ENCODE measurements at regions not wholly inside any gene's neighbourhood (a gene's known extent, or its start where the extent isn't known, plus 50 kb on each side); places are given as distances from the start of the nearest gene placed in this dataset.

- no peak overlapping the region for H3K27ac ChIP-seq (ENCODE audit: extremely low read depth, low read depth, low read length)
- H3K36me3 ChIP-seq (ENCODE audit: control insufficient read depth in 2 of 2, insufficient read depth in 1 of 2, low read length in 2 of 2): no peaks in the 10 kb centered on the region
Observed at GRCh38 chr13:109630271-109630670, 156.1 kb downstream of the IRS2 start.

GRCh38 chr13:109629737-109630136, 156.6 kb downstream of the IRS2 start:
- no peak overlapping the region for H3K4me3 ChIP-seq (ENCODE audit: low read depth, low read length)
- no peaks in the 10 kb centered on the region for H3K9me3 ChIP-seq (ENCODE audit: control insufficient read depth, insufficient read depth, low read depth, low read length)
- TF ChIP-seq, protein P1, sequence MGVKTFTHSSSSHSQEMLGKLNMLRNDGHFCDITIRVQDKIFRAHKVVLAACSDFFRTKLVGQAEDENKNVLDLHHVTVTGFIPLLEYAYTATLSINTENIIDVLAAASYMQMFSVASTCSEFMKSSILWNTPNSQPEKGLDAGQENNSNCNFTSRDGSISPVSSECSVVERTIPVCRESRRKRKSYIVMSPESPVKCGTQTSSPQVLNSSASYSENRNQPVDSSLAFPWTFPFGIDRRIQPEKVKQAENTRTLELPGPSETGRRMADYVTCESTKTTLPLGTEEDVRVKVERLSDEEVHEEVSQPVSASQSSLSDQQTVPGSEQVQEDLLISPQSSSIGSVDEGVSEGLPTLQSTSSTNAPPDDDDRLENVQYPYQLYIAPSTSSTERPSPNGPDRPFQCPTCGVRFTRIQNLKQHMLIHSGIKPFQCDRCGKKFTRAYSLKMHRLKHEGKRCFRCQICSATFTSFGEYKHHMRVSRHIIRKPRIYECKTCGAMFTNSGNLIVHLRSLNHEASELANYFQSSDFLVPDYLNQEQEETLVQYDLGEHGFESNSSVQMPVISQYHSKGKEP (tag by site-specific recombination; IDR thresholded peaks at IDR 0.05): no peak
- CTCF ChIA-PET: no interaction called here
- H3K27ac ChIP-seq (ENCODE audit: extremely low read depth, low read depth, low read length): no peak overlapping the region
- no peaks in the 10 kb centered on the region for H3K4me1 ChIP-seq (ENCODE audit: control insufficient read depth, insufficient read depth, low read length)
- POLR2A ChIA-PET: no interaction called here
- H3K36me3 ChIP-seq (ENCODE audit: control insufficient read depth in 2 of 2, insufficient read depth in 1 of 2, low read length in 2 of 2): no peaks in the 10 kb centered on the region

More at GRCh38 chr13:109630271-109630670, 156.1 kb downstream of the IRS2 start:
- Histone ChIP-seq H3K4me3 (ENCODE audit: low read depth, low read length) (no peak overlapping the region), H3K4me1 (ENCODE audit: control insufficient read depth, insufficient read depth, low read length) (no peaks in the 10 kb centered on the region), H3K9me3 (ENCODE audit: control insufficient read depth, insufficient read depth, low read depth, low read length) (no peaks in the 10 kb centered on the region)
- TF ChIP-seq, protein P2, sequence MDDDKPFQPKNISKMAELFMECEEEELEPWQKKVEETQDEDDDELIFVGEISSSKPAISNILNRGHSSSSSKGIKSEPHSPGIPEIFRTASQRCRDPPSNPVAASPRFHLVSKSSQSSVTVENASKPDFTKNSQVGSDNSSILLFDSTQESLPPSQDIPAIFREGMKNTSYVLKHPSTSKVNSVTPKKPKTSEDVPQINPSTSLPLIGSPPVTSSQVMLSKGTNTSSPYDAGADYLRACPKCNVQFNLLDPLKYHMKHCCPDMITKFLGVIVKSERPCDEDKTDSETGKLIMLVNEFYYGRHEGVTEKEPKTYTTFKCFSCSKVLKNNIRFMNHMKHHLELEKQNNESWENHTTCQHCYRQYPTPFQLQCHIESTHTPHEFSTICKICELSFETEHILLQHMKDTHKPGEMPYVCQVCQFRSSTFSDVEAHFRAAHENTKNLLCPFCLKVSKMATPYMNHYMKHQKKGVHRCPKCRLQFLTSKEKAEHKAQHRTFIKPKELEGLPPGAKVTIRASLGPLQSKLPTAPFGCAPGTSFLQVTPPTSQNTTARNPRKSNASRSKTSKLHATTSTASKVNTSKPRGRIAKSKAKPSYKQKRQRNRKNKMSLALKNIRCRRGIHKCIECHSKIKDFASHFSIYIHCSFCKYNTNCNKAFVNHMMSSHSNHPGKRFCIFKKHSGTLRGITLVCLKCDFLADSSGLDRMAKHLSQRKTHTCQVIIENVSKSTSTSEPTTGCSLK (tag by site-specific recombination; IDR thresholded peaks at IDR 0.05): no peak
- TF ChIP-seq, protein P3, sequence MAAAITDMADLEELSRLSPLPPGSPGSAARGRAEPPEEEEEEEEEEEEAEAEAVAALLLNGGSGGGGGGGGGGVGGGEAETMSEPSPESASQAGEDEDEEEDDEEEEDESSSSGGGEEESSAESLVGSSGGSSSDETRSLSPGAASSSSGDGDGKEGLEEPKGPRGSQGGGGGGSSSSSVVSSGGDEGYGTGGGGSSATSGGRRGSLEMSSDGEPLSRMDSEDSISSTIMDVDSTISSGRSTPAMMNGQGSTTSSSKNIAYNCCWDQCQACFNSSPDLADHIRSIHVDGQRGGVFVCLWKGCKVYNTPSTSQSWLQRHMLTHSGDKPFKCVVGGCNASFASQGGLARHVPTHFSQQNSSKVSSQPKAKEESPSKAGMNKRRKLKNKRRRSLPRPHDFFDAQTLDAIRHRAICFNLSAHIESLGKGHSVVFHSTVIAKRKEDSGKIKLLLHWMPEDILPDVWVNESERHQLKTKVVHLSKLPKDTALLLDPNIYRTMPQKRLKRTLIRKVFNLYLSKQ (tag by site-specific recombination; IDR thresholded peaks at IDR 0.05; ENCODE audit: borderline replicate concordance): no peak
- no peak for TF ChIP-seq ZNF704 (tag by site-specific recombination; IDR thresholded peaks at IDR 0.05)
- POLR2A ChIA-PET: no interaction called here
- CTCF ChIA-PET: no interaction called here

DNA sequence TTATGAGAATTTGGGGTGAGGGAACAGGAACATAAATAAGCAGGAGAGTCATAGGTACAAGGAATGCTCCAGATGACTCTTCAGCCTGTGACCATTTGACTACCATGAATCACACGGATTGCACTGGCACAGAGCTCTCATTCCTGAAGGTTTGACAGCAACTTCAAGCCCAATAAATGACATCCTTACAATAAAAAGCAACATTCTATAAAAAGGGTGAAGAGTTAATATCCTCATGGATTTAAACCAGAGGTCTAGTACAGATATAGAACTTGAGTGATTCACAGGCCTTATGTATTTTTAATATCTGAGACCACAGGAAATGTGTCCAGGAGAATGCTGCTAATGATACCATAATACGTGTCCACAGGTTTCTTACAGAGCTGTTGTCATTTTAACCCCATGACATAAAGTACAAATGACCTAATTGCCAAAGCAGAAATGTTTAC, 158.1 kb downstream of the IRS2 start:
- ChIA-PET POLR2A (no interaction called here), CTCF (interaction anchor here (0.6 kb wide), 1 partner anchor 17 kb away, joined by 4 read pairs; no protein-coding TSS in a partner anchor)
- Histone ChIP-seq H3K4me3 (ENCODE audit: low read depth, low read length) (no peak overlapping the region), H3K4me1 (ENCODE audit: control insufficient read depth, insufficient read depth, low read length) (no peaks in the 10 kb centered on the region), H3K9me3 (ENCODE audit: control insufficient read depth, insufficient read depth, low read depth, low read length) (no peaks in the 10 kb centered on the region), H3K36me3 (ENCODE audit: control insufficient read depth in 2 of 2, insufficient read depth in 1 of 2, low read length in 2 of 2) (no peaks in the 10 kb centered on the region), H3K27ac (ENCODE audit: extremely low read depth, low read depth, low read length) (no peak overlapping the region)
- TF ChIP-seq ZNF24 (tag by site-specific recombination; IDR thresholded peaks at IDR 0.05): no peak
- no peak for TF ChIP-seq ZNF341 (tag by site-specific recombination; IDR thresholded peaks at IDR 0.05; ENCODE audit: low read depth)
- no peak for TF ChIP-seq SCRT1 (tag by site-specific recombination; IDR thresholded peaks at IDR 0.05; ENCODE audit: borderline replicate concordance)
- TF ChIP-seq, protein P4, sequence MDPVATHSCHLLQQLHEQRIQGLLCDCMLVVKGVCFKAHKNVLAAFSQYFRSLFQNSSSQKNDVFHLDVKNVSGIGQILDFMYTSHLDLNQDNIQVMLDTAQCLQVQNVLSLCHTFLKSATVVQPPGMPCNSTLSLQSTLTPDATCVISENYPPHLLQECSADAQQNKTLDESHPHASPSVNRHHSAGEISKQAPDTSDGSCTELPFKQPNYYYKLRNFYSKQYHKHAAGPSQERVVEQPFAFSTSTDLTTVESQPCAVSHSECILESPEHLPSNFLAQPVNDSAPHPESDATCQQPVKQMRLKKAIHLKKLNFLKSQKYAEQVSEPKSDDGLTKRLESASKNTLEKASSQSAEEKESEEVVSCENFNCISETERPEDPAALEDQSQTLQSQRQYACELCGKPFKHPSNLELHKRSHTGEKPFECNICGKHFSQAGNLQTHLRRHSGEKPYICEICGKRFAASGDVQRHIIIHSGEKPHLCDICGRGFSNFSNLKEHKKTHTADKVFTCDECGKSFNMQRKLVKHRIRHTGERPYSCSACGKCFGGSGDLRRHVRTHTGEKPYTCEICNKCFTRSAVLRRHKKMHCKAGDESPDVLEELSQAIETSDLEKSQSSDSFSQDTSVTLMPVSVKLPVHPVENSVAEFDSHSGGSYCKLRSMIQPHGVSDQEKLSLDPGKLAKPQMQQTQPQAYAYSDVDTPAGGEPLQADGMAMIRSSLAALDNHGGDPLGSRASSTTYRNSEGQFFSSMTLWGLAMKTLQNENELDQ (tag by site-specific recombination; IDR thresholded peaks at IDR 0.05; ENCODE audit: low read depth): no peak
- no peak for TF ChIP-seq ZNF174 (tag by site-specific recombination; IDR thresholded peaks at IDR 0.05)
- TF ChIP-seq MEIS1 (CRISPR knock-in tag; IDR thresholded peaks at IDR 0.05; ENCODE audit: borderline replicate concordance): no peak
- TF ChIP-seq ZNF292 (tag by site-specific recombination; IDR thresholded peaks at IDR 0.05; ENCODE audit: borderline replicate concordance, low read depth): no peak
- TF ChIP-seq ZNF19 (tag by site-specific recombination; IDR thresholded peaks at IDR 0.05; ENCODE audit: low read depth): no peak
